HG03064 (cell line): ENCODE measurements at regions not wholly inside any gene's neighbourhood (a gene's known extent, or its start where the extent isn't known, plus 50 kb on each side); places are given as distances from the start of the nearest gene placed in this dataset.

ENCODE experiments used
- ATAC-seq: cut with Tn5 transposase; IDR thresholded peaks from one replicate; pipeline ENCODE4 v1.9.1; 2021; ENCODE audit warnings: low read depth; ENCODE audit not compliant: unreplicated experiment

- ATAC-seq = no peak
Measured at GRCh38 chr17:77375917-77376651, 235.3 kb downstream of the SEC14L1 start.

DNA sequence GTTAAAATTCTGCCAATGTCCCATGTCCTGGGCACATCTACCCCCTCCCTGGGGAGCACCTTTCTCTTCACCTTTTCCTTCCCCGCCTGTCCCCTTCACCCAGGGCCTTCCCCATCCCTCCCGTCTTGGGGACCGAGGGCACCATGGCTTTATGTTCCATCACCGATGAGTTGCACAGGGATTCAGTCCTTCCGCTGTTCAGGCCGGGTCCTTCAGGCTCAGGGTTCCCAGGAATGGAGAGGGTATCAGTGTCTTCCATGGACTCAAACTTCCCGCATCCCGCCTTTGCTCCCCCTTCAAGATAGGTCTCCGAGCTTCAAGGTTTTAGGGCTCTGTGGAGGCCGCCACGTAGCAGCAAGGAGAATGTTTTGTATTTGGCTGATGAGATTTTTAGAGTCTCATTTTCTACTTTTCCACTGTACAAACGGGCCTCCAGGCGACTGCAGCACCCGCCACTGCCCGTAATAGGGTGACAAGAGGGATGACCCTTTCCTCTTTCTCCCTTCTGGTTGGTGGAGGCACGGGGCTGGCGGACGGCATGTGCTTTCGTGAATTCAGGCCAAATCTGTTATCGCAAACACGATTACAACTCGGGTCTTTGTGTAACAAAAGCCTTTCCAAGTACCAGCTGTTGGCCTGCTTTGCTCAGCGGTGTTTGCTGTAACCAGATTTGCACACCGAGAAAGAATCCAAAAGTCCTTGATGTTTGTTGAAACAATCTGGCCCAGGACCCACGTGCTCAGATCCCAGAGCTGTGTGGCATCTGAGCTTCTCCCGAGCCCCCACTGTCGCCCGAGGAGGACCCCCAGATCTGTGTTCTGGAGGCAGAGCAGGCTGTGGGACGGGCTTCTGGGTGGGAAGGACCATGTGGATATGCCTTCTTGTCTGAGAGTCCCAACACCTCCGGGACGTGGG lies 236.3 kb downstream of the SEC14L1 start:
- no peak for ATAC-seq

DNA sequence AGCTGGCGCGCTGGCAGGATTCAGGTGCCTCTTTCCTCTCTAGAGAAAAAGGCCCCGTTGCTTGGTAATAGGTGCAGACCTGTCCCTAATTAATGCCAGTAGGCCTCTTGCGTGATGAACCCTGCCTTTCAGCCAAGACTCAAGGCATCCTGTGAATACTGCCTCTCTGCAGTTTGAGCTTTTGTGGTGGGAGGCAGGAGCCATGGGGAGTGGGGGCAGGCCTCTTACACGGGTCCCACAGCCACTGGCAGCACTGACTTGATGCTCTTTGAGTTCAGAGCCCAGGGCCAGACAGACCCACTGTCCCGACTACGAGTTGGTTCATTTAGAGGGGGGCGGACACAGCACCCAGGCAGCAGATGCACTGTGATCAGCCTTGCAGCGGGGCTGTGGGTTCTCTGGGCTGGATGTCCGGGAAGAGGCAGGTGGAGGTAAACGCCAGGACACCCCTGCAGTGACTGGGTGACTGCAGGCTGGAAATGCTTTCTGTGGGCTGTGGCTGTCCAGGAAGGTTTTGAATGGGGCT lies 237.0 kb downstream of the SEC14L1 start:
- no peak for ATAC-seq

DNA sequence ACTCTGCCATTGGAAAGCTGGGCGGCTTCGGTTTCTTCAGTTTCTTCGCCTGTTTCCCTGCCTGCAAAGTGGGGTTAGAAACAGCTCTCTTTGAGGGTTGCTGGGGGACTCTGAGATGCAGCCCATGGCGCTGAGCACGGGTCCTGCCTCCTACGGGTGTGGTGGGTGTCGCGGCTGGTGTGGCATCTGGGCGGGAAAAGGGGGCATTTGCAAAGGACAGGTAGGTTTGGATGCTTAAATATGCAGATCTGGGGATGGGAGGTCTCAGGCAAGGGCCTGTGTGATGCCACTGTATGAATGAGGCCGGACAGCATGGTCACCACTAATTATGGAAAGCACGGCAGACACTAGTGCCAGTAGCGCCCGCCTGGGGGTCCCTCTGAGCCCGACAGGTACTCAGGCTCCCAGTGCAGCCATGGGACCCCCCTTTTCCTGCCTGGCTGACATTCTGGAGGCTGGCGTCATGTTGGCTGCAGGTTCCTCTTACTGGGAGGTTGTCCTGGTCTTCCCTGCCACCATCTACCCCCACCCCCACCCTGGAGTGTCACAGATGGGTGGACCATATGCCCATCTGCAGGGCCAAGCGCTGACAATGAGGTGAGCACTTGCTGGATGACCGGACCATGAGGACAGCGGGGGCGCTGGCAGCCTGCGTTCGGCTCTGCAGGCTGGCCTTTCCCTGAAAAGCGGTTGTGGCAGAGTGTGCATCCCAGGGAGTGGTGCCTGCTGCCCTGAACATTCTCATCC lies 237.7 kb downstream of the SEC14L1 start:
- ATAC-seq = no peak

GRCh38 chr17:77379065-77379428 lies 238.3 kb downstream of the SEC14L1 start:
- ATAC-seq = no peak

- ATAC-seq = no peak
Measured at GRCh38 chr17:77379832-77380231, 239.1 kb downstream of the SEC14L1 start.

DNA sequence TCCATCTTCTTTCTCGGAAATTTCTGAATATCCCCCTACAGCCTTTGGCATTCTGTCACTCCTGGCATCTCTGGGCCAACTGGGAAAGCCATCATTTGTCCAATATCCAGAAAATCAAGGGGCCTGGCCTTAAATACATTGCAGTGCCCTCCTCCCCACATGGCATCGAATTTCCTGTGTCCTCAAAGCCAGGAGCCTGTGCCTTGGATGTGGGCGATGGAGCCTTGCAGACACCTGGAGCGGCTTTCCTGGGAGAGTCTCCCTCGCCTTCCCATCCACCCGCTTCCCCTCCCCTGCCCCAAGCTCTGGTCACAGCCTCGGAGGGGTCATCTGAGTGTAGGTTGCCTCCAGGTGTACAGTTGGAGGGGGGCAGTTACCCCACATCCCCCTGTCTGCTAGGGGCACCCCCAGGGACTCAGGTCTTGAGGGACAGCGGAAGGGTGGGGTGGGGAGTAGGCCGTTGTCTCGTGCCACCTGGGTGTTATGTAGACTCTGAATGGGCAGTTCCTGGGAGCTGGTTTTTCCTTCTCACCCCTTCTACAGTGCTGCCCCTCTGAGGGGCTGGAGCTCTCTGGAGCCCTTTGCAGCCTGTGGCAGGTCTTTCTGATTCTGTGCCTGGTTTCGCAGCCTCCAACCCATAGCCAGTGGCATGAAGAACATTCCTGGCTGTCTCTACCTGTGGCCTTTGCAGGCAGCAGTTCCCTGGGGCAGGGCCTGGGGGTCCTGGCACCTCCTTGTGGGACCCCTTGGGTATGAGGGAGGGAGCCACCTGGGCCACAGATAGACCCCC lies 239.8 kb downstream of the SEC14L1 start:
- no peak for ATAC-seq

DNA sequence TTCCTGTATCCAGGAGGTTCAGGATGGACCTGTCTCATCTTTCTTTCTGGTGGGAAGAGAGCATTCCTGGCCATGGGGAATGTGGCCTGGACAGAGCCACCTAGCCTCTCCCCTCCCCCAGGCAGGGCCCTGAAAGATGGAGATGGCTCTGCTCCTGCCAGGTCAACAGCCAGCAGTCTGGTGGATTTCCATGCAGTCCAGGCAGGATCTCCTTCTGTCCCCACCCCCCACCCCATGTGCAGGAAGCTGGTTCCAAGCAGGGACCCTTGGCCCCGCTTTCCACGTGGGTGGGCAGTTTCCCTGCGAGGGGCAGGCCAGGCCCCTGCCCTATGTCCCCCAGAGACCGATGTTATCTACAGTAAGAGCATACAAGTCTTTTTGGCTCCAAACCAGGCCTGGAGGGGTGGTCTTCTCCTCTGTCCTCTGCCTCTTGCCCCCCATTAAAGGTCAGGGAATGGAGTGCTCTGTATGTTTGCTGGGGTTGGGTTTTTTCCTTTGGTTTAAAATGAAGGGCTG lies 240.5 kb downstream of the SEC14L1 start:
- no peak for ATAC-seq

DNA sequence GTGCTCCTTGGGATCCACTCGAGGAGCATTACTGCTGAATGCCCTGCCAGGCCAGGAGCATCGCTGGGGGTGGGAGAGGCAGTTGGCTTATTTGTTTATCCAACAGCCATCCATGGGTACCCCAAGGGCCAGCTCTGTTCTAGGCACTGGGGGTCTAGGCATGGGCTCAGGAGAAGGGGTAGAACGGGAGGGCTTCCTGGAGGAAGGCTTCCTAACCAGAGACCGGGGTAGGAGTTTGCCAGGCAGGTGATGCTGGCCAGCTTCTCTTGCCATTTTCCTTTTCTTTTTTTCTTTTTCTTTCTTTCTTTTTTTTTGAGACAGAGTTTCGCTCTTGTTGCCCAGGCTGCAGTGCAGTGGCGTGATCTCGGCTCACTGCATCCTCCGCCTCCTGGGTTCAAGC lies 241.0 kb downstream of the SEC14L1 start:
- ATAC-seq = no peak

GRCh38 chr17:77382356-77382911 lies 241.7 kb downstream of the SEC14L1 start:
- no peak for ATAC-seq

DNA sequence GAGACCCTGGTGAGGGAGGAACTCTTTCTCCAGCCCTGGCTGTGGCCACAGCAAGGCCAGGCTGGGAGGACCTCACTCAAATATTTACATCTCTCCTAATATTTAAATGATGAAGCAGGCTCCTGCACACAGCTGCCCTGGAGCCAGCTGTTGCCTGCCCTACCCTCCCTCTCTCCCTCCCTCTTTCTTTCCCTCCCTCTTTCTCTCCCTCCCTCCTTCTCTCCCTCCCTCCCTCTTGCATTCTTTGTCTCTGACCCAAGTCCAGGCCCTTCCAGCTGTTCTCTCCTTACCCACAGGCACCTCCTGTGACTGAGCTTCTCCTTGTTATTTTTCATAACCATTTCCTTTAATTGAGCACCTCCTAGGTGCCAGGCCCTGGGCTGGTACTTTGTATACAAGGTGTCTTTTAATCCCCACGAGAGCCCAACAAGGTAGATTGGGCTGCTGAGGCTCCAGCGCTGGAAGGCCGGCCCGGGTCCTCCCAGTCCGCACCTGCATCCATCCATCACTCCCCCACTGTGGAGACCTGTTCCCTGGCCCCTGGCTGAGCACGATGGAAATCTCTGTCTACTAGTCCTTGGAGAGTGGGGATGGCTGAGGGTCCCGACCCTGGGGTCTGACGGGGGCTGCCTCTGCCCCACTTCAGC lies 242.3 kb downstream of the SEC14L1 start:
- ATAC-seq = no peak

GRCh38 chr17:77383613-77384608 lies 243.1 kb downstream of the SEC14L1 start:
- ATAC-seq = no peak

DNA sequence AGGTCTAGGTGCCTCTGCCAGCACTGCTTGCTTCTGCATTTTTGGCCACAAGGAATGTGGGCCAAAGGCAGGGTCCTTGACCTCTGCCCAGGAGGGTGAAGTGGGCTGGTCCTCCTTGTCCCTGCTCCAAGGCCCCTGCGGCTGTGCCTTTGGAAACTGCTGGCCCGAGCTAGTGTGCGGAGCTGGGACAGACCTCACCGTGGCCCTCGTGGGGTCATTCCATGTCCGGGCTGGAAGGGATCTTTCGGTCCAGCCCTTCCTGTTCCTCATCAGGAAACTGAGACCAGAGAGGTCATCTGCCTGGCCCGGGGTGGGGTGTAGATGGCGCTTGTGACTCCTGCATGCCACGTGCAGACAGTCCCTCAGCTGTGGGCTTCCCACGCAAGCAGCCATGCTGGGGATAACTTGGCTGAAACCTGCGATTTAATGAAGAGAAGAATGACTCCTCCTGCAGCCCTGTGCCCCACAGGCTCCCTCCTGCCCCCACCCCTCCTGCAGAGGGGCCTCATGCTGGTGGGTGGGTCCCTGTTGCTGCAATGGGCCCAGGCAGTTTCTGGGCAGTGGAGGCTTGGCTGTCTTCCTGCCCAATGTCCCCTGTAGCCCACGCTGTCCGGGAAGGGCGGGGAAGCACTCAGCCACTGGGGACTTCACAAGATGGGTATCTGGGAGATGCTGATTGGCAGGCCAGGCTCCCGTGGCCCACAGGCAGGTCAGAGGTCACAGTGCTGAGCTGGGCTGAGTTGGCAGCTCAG lies 245.2 kb downstream of the SEC14L1 start:
- ATAC-seq = no peak

- ATAC-seq = no peak
Measured at GRCh38 chr17:77386502-77387192, 245.9 kb downstream of the SEC14L1 start.

- ATAC-seq = no peak
Measured at GRCh38 chr17:77387891-77388290, 247.1 kb downstream of the SEC14L1 start.

DNA sequence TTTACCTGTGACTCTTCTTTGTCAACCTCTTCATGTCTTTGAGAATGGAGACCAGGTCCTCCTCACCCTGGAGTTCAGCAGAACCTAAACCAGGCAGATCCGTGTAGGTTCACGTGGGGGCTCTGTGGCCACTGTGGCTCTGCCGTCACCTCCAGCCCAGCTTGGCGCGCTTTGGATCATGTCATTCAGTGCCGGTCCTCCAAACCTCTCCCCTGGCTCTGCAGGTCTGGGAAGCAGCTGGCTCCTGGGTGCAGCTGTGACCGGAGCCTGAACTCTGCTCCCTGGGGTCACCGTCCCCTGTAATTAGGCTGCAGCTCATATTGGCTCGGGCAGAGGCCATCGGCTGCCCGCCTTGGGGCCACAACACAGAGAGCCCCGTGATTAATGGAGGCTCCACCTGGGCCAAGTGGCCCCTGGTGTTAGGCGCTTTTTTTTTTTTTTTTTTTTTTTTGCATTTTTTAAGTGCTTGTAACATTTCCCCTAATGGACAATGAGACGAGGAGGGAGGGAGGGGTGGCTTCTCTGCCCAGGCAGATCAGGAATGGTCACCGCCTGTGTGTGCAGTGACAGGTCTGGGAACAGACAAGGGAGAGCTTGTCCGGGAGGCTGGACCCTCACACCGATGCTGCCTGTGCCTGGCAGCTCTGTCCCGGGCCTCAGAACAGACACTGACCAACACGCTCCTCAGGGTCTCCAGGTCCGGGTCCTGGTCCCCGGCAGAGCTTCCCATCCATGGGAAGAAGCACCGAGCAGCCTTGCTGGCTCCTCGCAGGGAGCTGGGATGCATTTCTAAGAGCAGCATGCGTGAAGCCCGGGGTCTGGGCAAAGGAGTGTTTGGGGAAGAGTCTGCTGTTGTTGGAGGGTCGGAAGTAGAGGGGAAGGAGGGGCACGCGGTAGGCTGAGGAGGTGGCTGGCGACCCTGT lies 247.9 kb downstream of the SEC14L1 start:
- ATAC-seq = no peak
